ENCODE measurements at regions not wholly inside any gene's neighbourhood (a gene's known extent, or its start where the extent isn't known, plus 50 kb on each side); places are given as distances from the start of the nearest gene placed in this dataset.
"Not testable (repeated sequence)": the region's sequence is repeated elsewhere in the genome, so short reads cannot be mapped to it uniquely, and the experiment has no call there.

GRCh38 chr1:187839873-187840272, 1011.1 kb downstream of the PLA2G4A start:
- no peaks in the 10 kb centered on the region for H3K27me3 ChIP-seq (ENCODE audit: insufficient read depth, low read length, poor library complexity, severe bottlenecking)
- Mint-ChIP-seq H3K4me1 (no peaks in the 10 kb centered on the region), H3K4me3 (no peak overlapping the region), H3K27ac (no peak overlapping the region), H3K9me3 (peaks cover 4 to 19% (median 13%) of the 10 kb centered on the region in 5 donors), H3K36me3 (no peaks in the 10 kb centered on the region), H3K27me3 (no peaks in the 10 kb centered on the region)
- no peaks in the 10 kb centered on the region for H3K4me1 ChIP-seq (ENCODE audit: insufficient read depth, low read length)
- no peaks in the 10 kb centered on the region for H3K9me3 ChIP-seq (ENCODE audit: low read length)
- no peak for DNase-seq
- H3K27ac ChIP-seq (ENCODE audit: low read depth, low read length): no peak overlapping the region
- H3K36me3 ChIP-seq (ENCODE audit: insufficient read depth, low read length): no peaks in the 10 kb centered on the region
- ChIA-PET POLR2A (no interaction called here), CTCF (no interaction called here)
- H3K4me3 ChIP-seq (ENCODE audit: low read length): no peak overlapping the region

DNA sequence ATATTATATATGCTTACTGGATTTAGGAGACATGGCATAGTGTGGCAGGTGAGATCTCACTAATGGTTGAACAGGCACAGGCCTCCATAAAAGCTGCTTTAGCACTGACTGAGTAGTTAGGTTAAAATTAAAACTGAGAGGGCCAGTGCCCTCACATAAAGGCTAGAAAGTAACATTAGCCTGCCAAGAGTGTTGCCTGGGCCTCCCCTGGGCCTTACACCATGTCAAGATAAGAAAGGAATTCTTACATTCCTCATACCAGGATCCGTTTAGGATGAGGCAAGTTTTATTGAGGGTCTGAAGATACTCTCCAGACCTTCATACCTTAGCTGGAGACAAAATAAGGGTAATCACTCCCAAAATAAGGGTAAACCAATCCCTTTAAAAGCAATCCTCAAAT, 1011.8 kb downstream of the PLA2G4A start:
- Mint-ChIP-seq H3K9me3 (peaks cover 4 to 21% (median 13%) of the 10 kb centered on the region in 5 donors), H3K27me3 (no peaks in the 10 kb centered on the region), H3K4me3 (no peak overlapping the region), H3K27ac (no peak overlapping the region), H3K4me1 (no peaks in the 10 kb centered on the region), H3K36me3 (no peaks in the 10 kb centered on the region)
- no peak overlapping the region for H3K27ac ChIP-seq (ENCODE audit: low read depth, low read length)
- no peak for DNase-seq
- no peaks in the 10 kb centered on the region for H3K9me3 ChIP-seq (ENCODE audit: low read length)
- no peak overlapping the region for H3K4me3 ChIP-seq (ENCODE audit: low read length)
- H3K36me3 ChIP-seq (ENCODE audit: insufficient read depth, low read length): no peaks in the 10 kb centered on the region
- ChIA-PET CTCF (no interaction called here), POLR2A (no interaction called here)
- no peaks in the 10 kb centered on the region for H3K27me3 ChIP-seq (ENCODE audit: insufficient read depth, low read length, poor library complexity, severe bottlenecking)
- H3K4me1 ChIP-seq (ENCODE audit: insufficient read depth, low read length): no peaks in the 10 kb centered on the region

DNA sequence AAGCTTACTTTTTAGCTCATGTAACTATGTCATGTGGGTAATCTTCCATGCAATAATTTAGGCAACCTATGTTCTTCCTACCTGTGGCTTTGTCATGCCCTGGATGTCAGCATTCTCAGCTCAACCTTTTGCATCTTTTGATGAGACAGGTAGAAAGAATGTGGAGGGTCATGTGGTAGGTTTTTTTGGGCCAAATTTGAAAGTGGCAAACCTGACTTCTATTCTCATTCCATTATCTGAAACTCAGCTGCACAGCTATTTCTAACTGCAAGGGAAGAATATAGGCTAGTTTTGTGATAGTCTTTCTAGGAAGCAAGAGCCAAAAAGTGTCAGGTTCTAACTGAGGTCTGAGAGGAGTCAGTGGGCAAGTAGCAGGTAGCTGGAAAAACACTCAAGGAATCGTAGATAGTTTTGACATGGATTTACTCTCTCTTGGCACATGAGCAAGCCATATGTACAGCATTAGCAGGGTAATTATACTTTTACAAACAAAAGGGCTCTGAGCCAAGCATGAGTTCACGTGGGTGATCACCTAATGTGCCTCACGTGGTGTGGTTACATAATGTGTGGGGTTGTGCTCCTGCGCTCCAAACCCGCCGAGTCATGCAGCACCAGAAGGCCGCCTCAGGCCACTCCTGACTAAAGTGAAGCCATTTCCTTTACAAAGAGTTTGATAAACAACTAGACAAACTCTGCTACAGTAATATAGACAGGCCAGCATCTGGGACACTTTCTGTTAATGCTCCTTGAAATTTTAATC, 1013.8 kb downstream of the PLA2G4A start:
- H3K36me3 Mint-ChIP-seq: no peaks in the 10 kb centered on the region
- H3K4me3 Mint-ChIP-seq: no peak overlapping the region
- H3K27me3 Mint-ChIP-seq: no peaks in the 10 kb centered on the region
- no peak overlapping the region for H3K4me3 ChIP-seq (ENCODE audit: low read length)
- H3K9me3 ChIP-seq (ENCODE audit: low read length): no peaks in the 10 kb centered on the region
- H3K27me3 ChIP-seq (ENCODE audit: insufficient read depth, low read length, poor library complexity, severe bottlenecking): no peaks in the 10 kb centered on the region
- no peaks in the 10 kb centered on the region for H3K4me1 Mint-ChIP-seq
- H3K9me3 Mint-ChIP-seq: peaks cover 7 to 21% (median 10%) of the 10 kb centered on the region in 5 donors
- H3K36me3 ChIP-seq (ENCODE audit: insufficient read depth, low read length): no peaks in the 10 kb centered on the region
- DNase-seq: no peak
- H3K27ac Mint-ChIP-seq: no peak overlapping the region
- ChIA-PET POLR2A (no interaction called here), CTCF (no interaction called here)
- no peak overlapping the region for H3K27ac ChIP-seq (ENCODE audit: low read depth, low read length)
- H3K4me1 ChIP-seq (ENCODE audit: insufficient read depth, low read length): no peaks in the 10 kb centered on the region

DNA sequence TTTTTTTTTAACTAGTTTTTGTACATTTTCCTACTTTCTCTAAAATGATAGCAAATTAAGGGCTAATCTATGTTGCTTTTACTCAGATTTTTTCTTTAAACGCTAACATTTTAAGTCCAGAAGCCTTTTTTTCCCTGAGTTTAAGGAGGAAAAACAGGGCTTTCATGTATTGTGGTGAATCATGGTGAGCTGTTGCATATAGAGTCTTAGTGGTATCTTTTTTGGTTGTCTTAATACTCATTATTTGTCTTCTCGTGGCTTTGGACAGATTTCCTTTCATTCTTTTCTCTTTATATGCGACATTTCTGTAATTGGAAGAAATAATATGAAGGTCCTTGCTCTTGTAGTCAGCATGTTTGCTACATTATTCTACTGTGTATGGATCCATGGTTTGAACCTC, 1015.6 kb downstream of the PLA2G4A start:
- H3K27ac ChIP-seq (ENCODE audit: low read depth, low read length): no peak overlapping the region
- H3K36me3 ChIP-seq (ENCODE audit: insufficient read depth, low read length): no peaks in the 10 kb centered on the region
- H3K4me1 ChIP-seq (ENCODE audit: insufficient read depth, low read length): no peaks in the 10 kb centered on the region
- H3K4me1 Mint-ChIP-seq: no peaks in the 10 kb centered on the region
- POLR2A ChIA-PET: no interaction called here
- CTCF ChIA-PET: no interaction called here
- no peak overlapping the region for H3K4me3 ChIP-seq (ENCODE audit: low read length)
- no peaks in the 10 kb centered on the region for H3K27me3 Mint-ChIP-seq
- H3K9me3 ChIP-seq (ENCODE audit: low read length): no peaks in the 10 kb centered on the region
- DNase-seq: no peak
- H3K36me3 Mint-ChIP-seq: no peaks in the 10 kb centered on the region
- H3K27me3 ChIP-seq (ENCODE audit: insufficient read depth, low read length, poor library complexity, severe bottlenecking): no peaks in the 10 kb centered on the region
- no peak overlapping the region for H3K27ac Mint-ChIP-seq
- peaks cover 8 to 21% (median 12%) of the 10 kb centered on the region in 5 donors for H3K9me3 Mint-ChIP-seq
- H3K4me3 Mint-ChIP-seq: no peak overlapping the region

- no peak overlapping the region for H3K4me3 Mint-ChIP-seq
- H3K9me3 ChIP-seq (ENCODE audit: low read length): no peaks in the 10 kb centered on the region
- no peak overlapping the region for H3K27ac ChIP-seq (ENCODE audit: low read depth, low read length)
- no peaks in the 10 kb centered on the region for H3K4me1 Mint-ChIP-seq
- H3K9me3 Mint-ChIP-seq: peaks cover 6 to 22% (median 14%) of the 10 kb centered on the region in 5 donors
- ChIA-PET CTCF (no interaction called here), POLR2A (no interaction called here)
- H3K27me3 Mint-ChIP-seq: no peaks in the 10 kb centered on the region
- H3K4me1 ChIP-seq (ENCODE audit: insufficient read depth, low read length): no peaks in the 10 kb centered on the region
- no peak for DNase-seq
- H3K36me3 ChIP-seq (ENCODE audit: insufficient read depth, low read length): no peaks in the 10 kb centered on the region
- no peak overlapping the region for H3K4me3 ChIP-seq (ENCODE audit: low read length)
- H3K27ac Mint-ChIP-seq: no peak overlapping the region
- H3K27me3 ChIP-seq (ENCODE audit: insufficient read depth, low read length, poor library complexity, severe bottlenecking): no peaks in the 10 kb centered on the region
- H3K36me3 Mint-ChIP-seq: peaks cover 0 to 1% (median 0%) of the 10 kb centered on the region in 3 donors
These were observed 1018.8 kb downstream of the PLA2G4A start for GRCh38 chr1:187847531-187847930.

GRCh38 chr1:187848321-187848720, 1019.6 kb downstream of the PLA2G4A start:
- no peak overlapping the region for H3K4me3 Mint-ChIP-seq
- no peak overlapping the region for H3K27ac Mint-ChIP-seq
- no peak overlapping the region for H3K27ac ChIP-seq (ENCODE audit: low read depth, low read length)
- POLR2A ChIA-PET: no interaction called here
- no peaks in the 10 kb centered on the region for H3K36me3 ChIP-seq (ENCODE audit: insufficient read depth, low read length)
- H3K9me3 ChIP-seq (ENCODE audit: low read length): no peaks in the 10 kb centered on the region
- DNase-seq: no peak
- H3K4me1 Mint-ChIP-seq: no peaks in the 10 kb centered on the region
- H3K27me3 Mint-ChIP-seq: no peaks in the 10 kb centered on the region
- H3K4me3 ChIP-seq (ENCODE audit: low read length): no peak overlapping the region
- no peaks in the 10 kb centered on the region for H3K27me3 ChIP-seq (ENCODE audit: insufficient read depth, low read length, poor library complexity, severe bottlenecking)
- peaks cover 0 to 1% (median 0%) of the 10 kb centered on the region in 3 donors for H3K36me3 Mint-ChIP-seq
- no peaks in the 10 kb centered on the region for H3K4me1 ChIP-seq (ENCODE audit: insufficient read depth, low read length)
- H3K9me3 Mint-ChIP-seq: peaks cover 6 to 21% (median 14%) of the 10 kb centered on the region in 5 donors
- CTCF ChIA-PET: no interaction called here

DNA sequence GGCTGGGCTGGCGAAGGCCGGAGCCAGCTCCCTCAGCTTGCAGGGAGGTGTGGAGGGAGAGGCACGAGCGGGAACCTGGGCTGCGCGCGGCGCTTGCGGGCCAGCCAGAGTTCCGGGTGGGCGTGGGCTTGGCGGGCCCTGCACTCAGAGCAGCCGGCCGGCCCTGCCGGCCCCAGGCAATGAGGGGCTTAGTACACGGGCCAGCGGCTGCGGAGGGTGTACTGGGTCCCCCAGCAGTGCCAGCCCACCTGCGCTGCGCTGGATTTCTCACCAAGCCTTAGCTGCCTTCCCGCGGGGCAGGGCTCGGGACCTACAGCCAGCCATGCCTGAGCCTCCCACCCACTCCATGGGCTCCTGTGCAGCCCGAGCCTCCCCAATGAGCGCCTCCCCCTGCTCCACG, 1021.4 kb downstream of the PLA2G4A start:
- H3K27ac ChIP-seq (ENCODE audit: low read depth, low read length); H3K27me3 ChIP-seq (ENCODE audit: insufficient read depth, low read length, poor library complexity, severe bottlenecking); H3K4me3 Mint-ChIP-seq; H3K9me3 ChIP-seq (ENCODE audit: low read length); H3K36me3 Mint-ChIP-seq; CTCF ChIA-PET; H3K4me1 ChIP-seq (ENCODE audit: insufficient read depth, low read length); H3K36me3 ChIP-seq (ENCODE audit: insufficient read depth, low read length); H3K4me3 ChIP-seq (ENCODE audit: low read length); POLR2A ChIA-PET; H3K4me1 Mint-ChIP-seq; H3K27me3 Mint-ChIP-seq; H3K27ac Mint-ChIP-seq; DNase-seq: not testable (repeated sequence)
- H3K9me3 Mint-ChIP-seq: peaks cover 6 to 23% (median 9%) of the 10 kb centered on the region in 5 donors

- Mint-ChIP-seq H3K27me3 (no peaks in the 10 kb centered on the region), H3K9me3 (peaks cover 8 to 25% (median 12%) of the 10 kb centered on the region in 5 donors), H3K36me3 (peaks cover 0 to 1% (median 0%) of the 10 kb centered on the region in 3 donors), H3K4me3 (no peak overlapping the region), H3K4me1 (no peaks in the 10 kb centered on the region), H3K27ac (no peak overlapping the region)
- Histone ChIP-seq H3K4me3 (ENCODE audit: low read length) (no peak overlapping the region), H3K27ac (ENCODE audit: low read depth, low read length) (no peak overlapping the region), H3K9me3 (ENCODE audit: low read length) (no peaks in the 10 kb centered on the region), H3K36me3 (ENCODE audit: insufficient read depth, low read length) (no peaks in the 10 kb centered on the region), H3K4me1 (ENCODE audit: insufficient read depth, low read length) (no peaks in the 10 kb centered on the region), H3K27me3 (ENCODE audit: insufficient read depth, low read length, poor library complexity, severe bottlenecking) (no peaks in the 10 kb centered on the region)
- no peak for DNase-seq
- ChIA-PET CTCF (no interaction called here), POLR2A (no interaction called here)
These were observed 1024.8 kb downstream of the PLA2G4A start for GRCh38 chr1:187853505-187853904.
